ENCODE measurements at regions not wholly inside any gene's neighbourhood (a gene's known extent, or its start where the extent isn't known, plus 50 kb on each side); places are given as distances from the start of the nearest gene placed in this dataset.
"Not testable (repeated sequence)": the region's sequence is repeated elsewhere in the genome, so short reads cannot be mapped to it uniquely, and the experiment has no call there.

GRCh38 chr2:194291104-194291503 is 1365.9 kb upstream of the SLC39A10 start:
- Histone ChIP-seq H3K9me3 (ENCODE audit: control insufficient read depth, insufficient read depth, low read depth, low read length) (no peaks in the 10 kb centered on the region), H3K4me1 (ENCODE audit: control insufficient read depth, insufficient read depth, low read length) (peaks cover 15% of the 10 kb centered on the region; the same call in 1 of the 2 replicates), H3K4me3 (ENCODE audit: low read depth, low read length) (no peak overlapping the region), H3K27me3 (ENCODE audit: control insufficient read depth, insufficient read depth, low read length) (no peaks in the 10 kb centered on the region), H3K9ac (ENCODE audit: low read length) (no peak overlapping the region), H3K36me3 (ENCODE audit: control insufficient read depth, insufficient read depth, low read length) (no peaks in the 10 kb centered on the region), H3K27ac (ENCODE audit: low read depth, low read length) (no peak overlapping the region)

- H3K4me1 ChIP-seq (ENCODE audit: control insufficient read depth, insufficient read depth, low read length) = peaks cover 15% of the 10 kb centered on the region; the same call in 1 of the 2 replicates
- no peak overlapping the region for H3K27ac ChIP-seq (ENCODE audit: low read depth, low read length)
- no peaks in the 10 kb centered on the region for H3K9me3 ChIP-seq (ENCODE audit: control insufficient read depth, insufficient read depth, low read depth, low read length)
- no peak overlapping the region for H3K4me3 ChIP-seq (ENCODE audit: low read depth, low read length)
- no peak overlapping the region for H3K9ac ChIP-seq (ENCODE audit: low read length)
- no peaks in the 10 kb centered on the region for H3K27me3 ChIP-seq (ENCODE audit: control insufficient read depth, insufficient read depth, low read length)
- no peaks in the 10 kb centered on the region for H3K36me3 ChIP-seq (ENCODE audit: control insufficient read depth, insufficient read depth, low read length)
Observed at GRCh38 chr2:194289712-194290346, 1367.2 kb upstream of the SLC39A10 start.

DNA sequence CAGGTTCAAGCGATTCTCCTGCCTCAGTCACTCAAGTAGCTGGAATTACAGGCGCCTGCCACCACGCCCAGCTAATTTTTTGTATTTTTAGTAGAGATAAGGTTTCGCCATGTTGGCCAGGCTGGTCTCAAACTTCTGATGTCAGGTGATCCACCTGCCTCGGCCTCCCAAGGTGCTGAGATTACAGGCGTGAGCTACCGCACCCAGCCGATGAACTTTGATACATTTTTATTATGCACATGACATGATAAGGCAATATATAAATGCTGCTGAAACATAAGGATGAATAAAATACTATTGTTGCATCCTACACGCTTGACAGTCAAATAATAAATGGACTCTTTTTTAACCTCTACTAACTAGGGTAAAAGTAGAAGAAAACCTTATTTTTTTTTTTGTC is 1380.4 kb upstream of the SLC39A10 start:
- not testable (repeated sequence) for H3K9me3 ChIP-seq (ENCODE audit: control insufficient read depth, insufficient read depth, low read depth, low read length); H3K4me3 ChIP-seq (ENCODE audit: low read depth, low read length); H3K36me3 ChIP-seq (ENCODE audit: control insufficient read depth, insufficient read depth, low read length); H3K27me3 ChIP-seq (ENCODE audit: control insufficient read depth, insufficient read depth, low read length); H3K9ac ChIP-seq (ENCODE audit: low read length); H3K27ac ChIP-seq (ENCODE audit: low read depth, low read length); H3K4me1 ChIP-seq (ENCODE audit: control insufficient read depth, insufficient read depth, low read length)

- no peaks in the 10 kb centered on the region for H3K36me3 ChIP-seq (ENCODE audit: control insufficient read depth, insufficient read depth, low read length)
- H3K27me3 ChIP-seq (ENCODE audit: control insufficient read depth, insufficient read depth, low read length) = no peaks in the 10 kb centered on the region
- H3K9ac ChIP-seq (ENCODE audit: low read length) = no peak overlapping the region
- no peak overlapping the region for H3K4me3 ChIP-seq (ENCODE audit: low read depth, low read length)
- no peak overlapping the region for H3K27ac ChIP-seq (ENCODE audit: low read depth, low read length)
- no peaks in the 10 kb centered on the region for H3K4me1 ChIP-seq (ENCODE audit: control insufficient read depth, insufficient read depth, low read length)
- no peaks in the 10 kb centered on the region for H3K9me3 ChIP-seq (ENCODE audit: control insufficient read depth, insufficient read depth, low read depth, low read length)
Observed at GRCh38 chr2:194271293-194271961, 1385.6 kb upstream of the SLC39A10 start.

DNA sequence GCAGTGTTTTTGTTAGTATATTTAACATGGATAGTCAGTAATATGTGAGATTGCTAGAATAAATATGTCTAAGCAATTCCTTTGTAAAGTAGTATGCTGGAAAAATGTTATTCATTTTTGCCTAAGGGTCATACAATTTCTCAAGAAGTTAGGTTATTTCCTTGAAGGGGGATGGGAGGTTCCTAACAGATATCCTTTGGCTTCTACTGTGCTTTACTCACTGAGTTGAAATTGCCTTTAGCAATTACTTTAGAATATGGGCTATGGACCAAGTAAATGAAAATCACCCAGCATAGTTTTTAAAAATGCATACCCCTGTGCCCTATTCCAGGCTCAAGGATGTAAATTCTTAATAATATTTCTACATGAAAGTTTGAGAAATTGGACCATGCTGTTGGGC is 1386.4 kb upstream of the SLC39A10 start:
- Histone ChIP-seq H3K36me3 (ENCODE audit: control insufficient read depth, insufficient read depth, low read length) (no peaks in the 10 kb centered on the region), H3K27me3 (ENCODE audit: control insufficient read depth, insufficient read depth, low read length) (no peaks in the 10 kb centered on the region), H3K9ac (ENCODE audit: low read length) (no peak overlapping the region), H3K4me3 (ENCODE audit: low read depth, low read length) (no peak overlapping the region), H3K27ac (ENCODE audit: low read depth, low read length) (no peak overlapping the region), H3K4me1 (ENCODE audit: control insufficient read depth, insufficient read depth, low read length) (no peaks in the 10 kb centered on the region), H3K9me3 (ENCODE audit: control insufficient read depth, insufficient read depth, low read depth, low read length) (no peaks in the 10 kb centered on the region)

DNA sequence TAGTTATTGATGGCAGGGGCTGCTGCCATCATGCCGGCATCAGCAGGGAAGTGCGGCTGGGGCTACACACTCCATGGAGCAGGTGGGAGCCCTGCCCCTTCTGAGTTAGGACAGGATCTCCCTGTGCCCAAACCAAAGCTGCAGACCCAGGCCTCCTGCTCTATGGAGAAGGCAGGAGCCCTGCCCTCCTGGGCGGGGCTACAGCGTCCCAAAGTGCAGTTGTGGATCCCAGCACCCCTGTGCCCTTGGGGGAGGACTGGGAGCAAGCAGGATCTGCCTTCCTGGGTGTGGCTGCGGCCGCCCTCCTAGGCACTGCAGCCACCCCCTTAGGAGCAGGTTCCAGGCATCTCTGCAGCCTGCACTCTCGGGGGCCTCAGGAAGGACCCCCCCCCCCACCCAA is 1392.4 kb upstream of the SLC39A10 start:
- no peak overlapping the region for H3K27ac ChIP-seq (ENCODE audit: low read depth, low read length)
- no peaks in the 10 kb centered on the region for H3K27me3 ChIP-seq (ENCODE audit: control insufficient read depth, insufficient read depth, low read length)
- H3K4me3 ChIP-seq (ENCODE audit: low read depth, low read length) = no peak overlapping the region
- H3K4me1 ChIP-seq (ENCODE audit: control insufficient read depth, insufficient read depth, low read length) = peaks cover 5% of the 10 kb centered on the region; the same call in 1 of the 2 replicates
- no peak overlapping the region for H3K9ac ChIP-seq (ENCODE audit: low read length)
- H3K36me3 ChIP-seq (ENCODE audit: control insufficient read depth, insufficient read depth, low read length) = no peaks in the 10 kb centered on the region
- H3K9me3 ChIP-seq (ENCODE audit: control insufficient read depth, insufficient read depth, low read depth, low read length) = no peaks in the 10 kb centered on the region

GRCh38 chr2:194260185-194260584 is 1396.8 kb upstream of the SLC39A10 start:
- Histone ChIP-seq H3K4me1 (ENCODE audit: control insufficient read depth, insufficient read depth, low read length) (peaks cover 5% of the 10 kb centered on the region; the same call in 1 of the 2 replicates), H3K27ac (ENCODE audit: low read depth, low read length) (no peak overlapping the region), H3K27me3 (ENCODE audit: control insufficient read depth, insufficient read depth, low read length) (no peaks in the 10 kb centered on the region), H3K4me3 (ENCODE audit: low read depth, low read length) (no peak overlapping the region), H3K9me3 (ENCODE audit: control insufficient read depth, insufficient read depth, low read depth, low read length) (no peaks in the 10 kb centered on the region), H3K9ac (ENCODE audit: low read length) (no peak overlapping the region), H3K36me3 (ENCODE audit: control insufficient read depth, insufficient read depth, low read length) (no peaks in the 10 kb centered on the region)

GRCh38 chr2:194257095-194257494 is 1399.9 kb upstream of the SLC39A10 start:
- H3K4me1 ChIP-seq (ENCODE audit: control insufficient read depth, insufficient read depth, low read length) = peaks cover 10% of the 10 kb centered on the region; the same call in 1 of the 2 replicates
- H3K27ac ChIP-seq (ENCODE audit: low read depth, low read length) = no peak overlapping the region
- no peaks in the 10 kb centered on the region for H3K36me3 ChIP-seq (ENCODE audit: control insufficient read depth, insufficient read depth, low read length)
- H3K4me3 ChIP-seq (ENCODE audit: low read depth, low read length) = no peak overlapping the region
- H3K27me3 ChIP-seq (ENCODE audit: control insufficient read depth, insufficient read depth, low read length) = no peaks in the 10 kb centered on the region
- no peaks in the 10 kb centered on the region for H3K9me3 ChIP-seq (ENCODE audit: control insufficient read depth, insufficient read depth, low read depth, low read length)
- no peak overlapping the region for H3K9ac ChIP-seq (ENCODE audit: low read length)

DNA sequence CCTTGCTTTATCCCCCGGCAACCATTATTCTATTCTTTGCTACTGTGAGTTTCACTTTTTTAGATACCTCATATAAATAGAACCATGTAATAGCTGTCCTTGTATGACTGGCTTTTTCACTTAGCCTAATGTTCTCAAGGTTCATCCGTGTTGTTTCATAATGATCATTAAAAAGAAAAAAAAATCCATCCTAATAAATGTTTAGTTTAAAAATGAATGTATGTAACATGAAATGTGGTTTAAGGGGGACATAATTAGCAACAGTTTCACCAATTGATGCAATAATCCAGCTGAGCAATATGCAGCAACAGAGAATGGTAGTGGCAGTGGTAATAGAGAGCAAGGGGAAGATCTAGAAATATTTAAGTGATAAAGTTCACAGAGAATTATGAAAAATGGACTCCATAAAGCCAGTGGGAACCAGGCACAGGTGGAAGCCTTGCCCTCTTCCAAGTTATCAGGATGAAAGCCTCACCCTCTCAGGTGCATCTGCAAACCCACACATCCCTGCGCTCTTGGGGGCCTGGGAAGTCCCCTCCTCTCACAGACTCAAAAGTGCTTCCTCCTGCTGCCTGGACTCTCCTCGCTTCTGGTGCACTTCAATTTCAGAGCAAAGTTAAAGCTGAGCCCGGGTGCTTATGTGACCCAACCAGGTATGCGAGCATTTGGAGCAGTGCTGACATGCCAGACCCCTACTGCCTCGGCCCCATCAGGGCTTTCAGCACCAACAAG is 1403.3 kb upstream of the SLC39A10 start:
- no peak overlapping the region for H3K9ac ChIP-seq (ENCODE audit: low read length)
- no peaks in the 10 kb centered on the region for H3K9me3 ChIP-seq (ENCODE audit: control insufficient read depth, insufficient read depth, low read depth, low read length)
- no peaks in the 10 kb centered on the region for H3K27me3 ChIP-seq (ENCODE audit: control insufficient read depth, insufficient read depth, low read length)
- no peak overlapping the region for H3K27ac ChIP-seq (ENCODE audit: low read depth, low read length)
- H3K4me1 ChIP-seq (ENCODE audit: control insufficient read depth, insufficient read depth, low read length) = 0 out of 2 replicates have a peak, but pooled peaks cover 6% of the 10 kb centered on the region
- no peaks in the 10 kb centered on the region for H3K36me3 ChIP-seq (ENCODE audit: control insufficient read depth, insufficient read depth, low read length)
- no peak overlapping the region for H3K4me3 ChIP-seq (ENCODE audit: low read depth, low read length)

DNA sequence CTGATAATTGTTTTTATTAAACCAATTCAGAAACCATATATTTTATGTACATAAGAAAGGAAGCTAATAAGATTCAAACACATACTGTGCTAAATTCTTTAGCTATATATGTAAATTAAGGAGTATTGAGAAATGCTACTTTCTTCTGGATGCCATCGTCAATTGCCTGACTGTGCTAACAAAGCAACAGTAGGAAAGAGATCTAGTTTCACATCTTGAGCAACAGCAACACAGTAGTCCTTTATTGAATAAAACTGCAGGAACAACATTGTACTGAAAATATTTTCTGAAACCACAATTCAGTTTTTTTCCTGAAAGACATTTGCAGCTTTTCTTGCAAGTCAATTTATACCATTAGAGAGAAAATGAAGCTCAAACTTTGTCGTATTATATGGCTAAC is 1404.9 kb upstream of the SLC39A10 start:
- H3K9ac ChIP-seq (ENCODE audit: low read length) = no peak overlapping the region
- no peaks in the 10 kb centered on the region for H3K36me3 ChIP-seq (ENCODE audit: control insufficient read depth, insufficient read depth, low read length)
- no peaks in the 10 kb centered on the region for H3K9me3 ChIP-seq (ENCODE audit: control insufficient read depth, insufficient read depth, low read depth, low read length)
- H3K4me3 ChIP-seq (ENCODE audit: low read depth, low read length) = no peak overlapping the region
- 0 out of 2 replicates have a peak, but pooled peaks cover 6% of the 10 kb centered on the region for H3K4me1 ChIP-seq (ENCODE audit: control insufficient read depth, insufficient read depth, low read length)
- H3K27me3 ChIP-seq (ENCODE audit: control insufficient read depth, insufficient read depth, low read length) = no peaks in the 10 kb centered on the region
- no peak overlapping the region for H3K27ac ChIP-seq (ENCODE audit: low read depth, low read length)

- Histone ChIP-seq H3K36me3 (ENCODE audit: control insufficient read depth, insufficient read depth, low read length) (no peaks in the 10 kb centered on the region), H3K9ac (ENCODE audit: low read length) (no peak overlapping the region), H3K27ac (ENCODE audit: low read depth, low read length) (no peak overlapping the region), H3K4me3 (ENCODE audit: low read depth, low read length) (no peak overlapping the region), H3K9me3 (ENCODE audit: control insufficient read depth, insufficient read depth, low read depth, low read length) (no peaks in the 10 kb centered on the region), H3K27me3 (ENCODE audit: control insufficient read depth, insufficient read depth, low read length) (no peaks in the 10 kb centered on the region), H3K4me1 (ENCODE audit: control insufficient read depth, insufficient read depth, low read length) (no peaks in the 10 kb centered on the region; the same call in 1 of the 2 replicates)
Observed at GRCh38 chr2:194232600-194232999, 1424.4 kb upstream of the SLC39A10 start.
